ENCODE measurements at regions not wholly inside any gene's neighbourhood (a gene's known extent, or its start where the extent isn't known, plus 50 kb on each side); places are given as distances from the start of the nearest gene placed in this dataset.

GRCh38 chr18:50446629-50447028 lies 71.8 kb downstream of the SKA1 start:
- TF ChIP-seq POLR2AphosphoS5 (IDR thresholded peaks at IDR 0.05; ENCODE audit: low read depth, low read length) (no peak), POLR2A (IDR thresholded peaks at IDR 0.05; ENCODE audit: borderline replicate concordance, extremely low read depth, insufficient read depth, insufficient read length) (no peak), YY1 (IDR thresholded peaks at IDR 0.05; ENCODE audit: extremely low read depth, insufficient replicate concordance, low read depth, low read length) (no peak), CTCF (IDR thresholded peaks at IDR 0.05 in 2 of 3, conservative IDR thresholded peaks at IDR 0.05 in 1 of 3; ENCODE audit: borderline replicate concordance in 1 of 3, insufficient read depth in 1 of 3, low read depth in 2 of 3, low read length in 2 of 3) (no peak), SRF (IDR thresholded peaks at IDR 0.05; ENCODE audit: low read depth) (no peak), RAD21 (IDR thresholded peaks at IDR 0.05; ENCODE audit: low read depth) (no peak)
